ENCODE measurements at regions not wholly inside any gene's neighbourhood (a gene's known extent, or its start where the extent isn't known, plus 50 kb on each side); places are given as distances from the start of the nearest gene placed in this dataset.
"Not testable (repeated sequence)": the region's sequence is repeated elsewhere in the genome, so short reads cannot be mapped to it uniquely, and the experiment has no call there.

DNA sequence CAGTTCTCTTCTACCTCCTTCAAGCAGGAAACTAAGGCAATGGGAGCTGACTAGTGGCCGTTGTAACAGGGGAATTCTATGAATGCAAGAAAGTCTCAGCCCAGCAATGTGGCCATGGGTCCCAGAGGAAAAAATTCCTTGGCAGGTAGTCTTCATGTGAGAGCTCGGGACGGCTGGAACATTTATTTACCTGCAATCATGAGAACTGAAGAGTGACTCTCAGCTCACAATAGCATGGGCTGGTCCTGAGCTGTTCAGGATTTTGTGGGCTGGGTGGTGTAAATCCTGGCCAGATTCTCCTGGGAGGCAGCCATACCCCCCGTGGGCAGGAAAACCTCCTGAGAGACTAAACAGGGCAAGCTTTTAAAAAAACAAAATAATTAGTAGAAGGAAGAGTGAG lies 330.3 kb upstream of the CTNNB1 start:
- DNase-seq (ENCODE audit: extremely low read depth in 1 of 11, low read depth in 9 of 11, low spot score in 4 of 11), result no peak

DNA sequence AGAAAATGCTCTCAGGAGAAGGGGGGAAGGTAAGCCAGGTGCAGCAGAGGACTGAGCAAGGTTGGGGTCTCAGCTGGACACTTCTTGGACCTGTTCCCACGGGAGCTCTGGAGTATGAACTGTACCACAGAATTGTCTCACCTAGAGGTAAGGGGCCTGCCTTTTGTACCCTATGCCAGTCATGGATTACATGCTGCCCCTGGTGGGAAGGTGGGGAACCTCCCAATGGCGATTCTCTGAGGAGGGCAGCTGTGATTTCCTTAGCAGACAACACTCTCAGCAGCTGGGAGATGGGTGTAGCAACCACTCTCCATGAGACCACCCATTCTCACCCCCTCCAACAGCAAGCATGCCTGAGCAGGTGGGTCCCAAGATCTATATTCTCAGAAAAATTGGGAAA lies 329.4 kb upstream of the CTNNB1 start:
- no peak for DNase-seq (ENCODE audit: extremely low read depth in 1 of 11, low read depth in 9 of 11, low spot score in 4 of 11)

DNA sequence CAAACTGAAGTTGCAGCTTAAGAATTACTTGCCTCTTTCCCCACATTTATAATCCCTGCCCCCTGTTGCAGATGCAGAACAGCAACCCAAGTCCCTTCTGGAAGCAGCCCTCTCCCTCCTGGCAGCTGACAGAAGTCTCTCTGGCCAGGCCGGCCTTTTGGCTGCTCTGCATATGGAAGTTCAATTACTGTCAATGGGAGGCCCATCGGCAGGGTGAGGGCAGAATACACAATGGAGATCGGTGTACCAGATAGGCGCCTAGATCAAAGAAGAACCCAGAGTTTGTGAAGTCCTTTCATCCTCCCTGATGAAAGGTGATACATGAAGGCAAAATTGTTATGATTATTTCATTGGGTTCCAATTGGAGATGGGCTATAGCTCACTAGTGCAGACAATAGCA lies 327.9 kb upstream of the CTNNB1 start:
- DNase-seq (ENCODE audit: extremely low read depth in 1 of 11, low read depth in 9 of 11, low spot score in 4 of 11), result no peak

- DNase-seq (ENCODE audit: extremely low read depth in 1 of 11, low read depth in 9 of 11, low spot score in 4 of 11), result no peak
These were observed 326.9 kb upstream of the CTNNB1 start for GRCh38 chr3:40872258-40872920.

- DNase-seq (ENCODE audit: extremely low read depth in 1 of 11, low read depth in 9 of 11, low spot score in 4 of 11), result no peak
These were observed 325.8 kb upstream of the CTNNB1 start for GRCh38 chr3:40873476-40873875.

DNA sequence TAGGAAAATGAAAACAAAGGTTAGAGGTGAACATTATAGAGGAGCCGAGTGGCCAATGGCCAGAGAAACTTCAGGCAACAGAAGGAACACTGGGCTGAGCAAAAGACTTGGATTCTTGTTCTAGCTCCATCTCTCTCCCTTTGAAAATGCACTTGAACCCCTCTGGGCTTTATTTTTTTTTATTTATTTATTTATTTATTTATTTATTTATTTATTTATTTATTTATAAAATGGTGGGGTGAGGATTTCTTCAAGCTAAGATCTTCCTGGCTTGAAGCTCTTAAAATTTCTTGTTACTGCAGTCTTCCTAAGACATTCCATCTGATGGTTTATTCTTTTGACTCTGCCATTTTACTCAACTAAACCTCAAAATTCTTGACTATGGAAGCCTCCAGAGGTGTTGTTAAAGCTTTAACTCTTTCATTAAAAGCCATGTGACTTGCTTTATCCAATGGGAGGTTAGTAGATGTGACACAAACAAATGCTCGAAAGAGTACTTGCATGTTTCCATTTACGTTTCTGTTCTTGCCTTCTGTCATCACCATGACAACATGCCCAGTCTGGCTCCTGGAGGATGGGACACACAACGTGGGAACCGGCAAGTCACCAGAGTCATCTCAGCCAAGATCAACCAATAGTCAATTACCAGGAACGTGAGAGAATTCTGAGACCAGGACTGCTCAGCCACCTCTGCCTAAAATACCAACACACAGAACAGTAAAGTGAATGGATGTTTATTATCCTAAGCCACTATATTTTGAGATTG lies 325.2 kb upstream of the CTNNB1 start:
- no peak for DNase-seq (ENCODE audit: extremely low read depth in 1 of 11, low read depth in 9 of 11, low spot score in 4 of 11)

GRCh38 chr3:40875581-40875980 lies 323.7 kb upstream of the CTNNB1 start:
- no peak for DNase-seq (ENCODE audit: extremely low read depth in 1 of 11, low read depth in 9 of 11, low spot score in 4 of 11)

DNA sequence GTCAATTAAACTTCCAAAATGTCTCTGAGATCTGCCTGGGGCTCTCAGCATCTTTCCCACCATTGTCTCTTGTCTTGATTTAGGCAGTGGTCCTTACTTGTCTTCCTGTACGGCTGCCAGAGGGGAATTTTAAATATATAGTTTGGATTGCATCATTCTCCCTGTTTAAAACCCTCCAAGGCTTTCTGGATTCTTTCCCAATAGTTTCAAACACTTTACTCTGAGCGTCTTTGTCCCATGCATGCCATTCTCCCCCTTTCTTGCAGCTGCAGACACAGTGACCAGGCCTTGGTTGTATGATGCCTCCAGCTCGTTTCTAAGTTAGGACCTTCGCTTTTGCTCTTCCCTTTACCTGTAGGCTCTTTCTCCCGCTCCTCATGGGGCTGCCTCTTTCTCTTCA lies 323.3 kb upstream of the CTNNB1 start:
- DNase-seq (ENCODE audit: extremely low read depth in 1 of 11, low read depth in 9 of 11, low spot score in 4 of 11), result no peak

DNA sequence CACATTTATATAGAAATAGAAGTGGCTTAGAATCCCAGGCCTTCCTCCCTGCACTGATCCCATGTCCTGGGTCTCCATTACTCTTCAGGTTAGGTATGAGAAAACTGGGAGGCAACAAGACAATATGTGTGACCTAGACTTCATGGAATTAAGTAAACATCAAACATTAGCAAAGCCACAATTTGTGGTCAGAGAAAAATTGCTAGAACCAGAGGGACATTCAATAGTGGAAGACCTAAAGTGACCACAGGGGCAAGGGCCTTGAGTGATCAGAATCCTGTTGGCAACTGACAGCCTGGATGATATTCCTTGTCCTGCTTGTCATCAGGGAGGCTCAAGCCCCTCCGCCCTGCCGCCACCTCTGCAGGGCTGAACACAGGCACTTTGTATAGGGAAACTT lies 322.8 kb upstream of the CTNNB1 start:
- no peak for DNase-seq (ENCODE audit: extremely low read depth in 1 of 11, low read depth in 9 of 11, low spot score in 4 of 11)

DNA sequence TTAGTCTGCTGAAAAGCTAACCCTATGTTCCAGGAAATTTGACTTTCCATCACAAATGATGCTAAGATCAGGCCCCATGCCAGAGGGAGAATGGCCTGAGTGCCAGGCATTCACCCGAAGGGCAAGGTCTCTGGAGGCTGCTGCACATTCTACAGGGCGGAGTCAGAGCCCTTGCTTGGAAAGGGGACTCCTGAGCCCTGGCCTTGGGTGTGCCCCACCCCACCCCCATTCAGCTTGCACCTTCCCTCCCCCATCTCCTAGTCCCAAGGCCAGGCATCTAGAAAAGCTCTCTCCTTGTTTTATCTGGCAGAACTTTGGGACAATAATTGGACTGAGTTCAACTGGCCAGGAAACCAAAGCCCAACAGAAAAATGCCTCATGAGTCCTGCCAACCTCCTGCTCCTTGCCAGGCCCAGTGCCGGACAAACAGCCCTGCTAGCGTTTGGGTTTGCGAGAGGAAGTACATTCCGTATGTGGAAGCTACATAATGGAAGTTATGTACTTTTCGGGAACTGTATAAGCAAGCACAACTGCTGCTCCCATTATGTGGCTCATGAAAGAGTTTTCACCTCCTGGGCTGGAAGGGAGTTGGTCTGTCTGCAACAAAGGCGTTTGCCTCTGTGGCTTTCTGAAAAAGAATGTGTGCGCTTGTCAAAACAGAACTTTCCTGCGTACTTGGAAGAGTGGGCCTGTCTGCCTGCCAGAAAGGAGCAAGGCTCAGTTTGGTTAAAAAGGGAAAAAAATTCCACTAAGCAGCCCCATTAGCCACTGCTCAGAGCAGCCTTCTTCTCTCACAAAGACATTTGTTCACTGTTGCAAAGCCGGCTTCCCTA lies 321.5 kb upstream of the CTNNB1 start:
- DNase-seq (ENCODE audit: extremely low read depth in 1 of 11, low read depth in 9 of 11, low spot score in 4 of 11), result peak in 3 of 11 donors; percentile 9 to 25 (median 20)

GRCh38 chr3:40878464-40878905 lies 320.8 kb upstream of the CTNNB1 start:
- DNase-seq (ENCODE audit: extremely low read depth in 1 of 11, low read depth in 9 of 11, low spot score in 4 of 11), result no peak

- DNase-seq (ENCODE audit: extremely low read depth in 1 of 11, low read depth in 9 of 11, low spot score in 4 of 11), result no peak
These were observed 313.9 kb upstream of the CTNNB1 start for GRCh38 chr3:40885430-40885829.

DNA sequence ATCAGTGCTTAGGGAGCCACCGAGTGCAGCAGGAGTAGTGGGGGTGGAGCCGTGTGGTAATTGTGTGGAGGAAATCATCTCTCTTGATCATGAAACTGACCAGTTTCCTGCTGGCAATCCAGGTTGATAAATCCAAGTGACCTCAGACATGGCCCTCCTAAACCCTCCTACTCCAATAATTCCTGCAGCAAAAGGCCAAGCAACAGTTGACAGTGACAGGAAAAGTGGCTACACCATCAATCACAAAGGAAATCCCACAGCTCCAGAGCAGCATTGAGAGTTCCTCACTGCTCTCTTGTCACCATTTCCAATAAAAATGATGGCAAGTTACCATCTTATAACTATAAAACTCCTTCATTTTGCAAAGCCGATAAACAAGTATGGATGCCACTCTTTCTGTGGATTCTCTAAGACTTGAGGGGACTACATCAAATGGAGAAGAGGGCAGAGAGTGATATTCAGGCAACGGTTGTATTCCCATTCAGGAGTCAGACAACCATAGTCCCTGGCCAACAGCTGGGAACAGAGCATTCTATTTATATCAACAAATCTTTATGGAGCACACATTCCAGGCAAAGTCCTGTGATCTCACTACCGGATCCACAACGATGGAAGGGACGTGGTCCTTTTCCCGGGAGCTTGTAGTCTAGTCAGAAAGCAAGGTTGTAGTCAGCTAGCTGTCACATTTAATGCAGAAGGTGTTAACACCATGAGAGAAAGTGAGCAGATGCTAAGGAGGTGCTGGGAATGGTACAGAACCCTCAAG lies 312.5 kb upstream of the CTNNB1 start:
- no peak for DNase-seq (ENCODE audit: extremely low read depth in 1 of 11, low read depth in 9 of 11, low spot score in 4 of 11)

GRCh38 chr3:40891186-40891585 lies 308.1 kb upstream of the CTNNB1 start:
- DNase-seq (ENCODE audit: extremely low read depth in 1 of 11, low read depth in 9 of 11, low spot score in 4 of 11), result no peak

- no peak for DNase-seq (ENCODE audit: extremely low read depth in 1 of 11, low read depth in 9 of 11, low spot score in 4 of 11)
These were observed 304.2 kb upstream of the CTNNB1 start for GRCh38 chr3:40895109-40895508.

GRCh38 chr3:40899286-40899712 lies 300.0 kb upstream of the CTNNB1 start:
- no peak for DNase-seq (ENCODE audit: extremely low read depth in 1 of 11, low read depth in 9 of 11, low spot score in 4 of 11)

DNA sequence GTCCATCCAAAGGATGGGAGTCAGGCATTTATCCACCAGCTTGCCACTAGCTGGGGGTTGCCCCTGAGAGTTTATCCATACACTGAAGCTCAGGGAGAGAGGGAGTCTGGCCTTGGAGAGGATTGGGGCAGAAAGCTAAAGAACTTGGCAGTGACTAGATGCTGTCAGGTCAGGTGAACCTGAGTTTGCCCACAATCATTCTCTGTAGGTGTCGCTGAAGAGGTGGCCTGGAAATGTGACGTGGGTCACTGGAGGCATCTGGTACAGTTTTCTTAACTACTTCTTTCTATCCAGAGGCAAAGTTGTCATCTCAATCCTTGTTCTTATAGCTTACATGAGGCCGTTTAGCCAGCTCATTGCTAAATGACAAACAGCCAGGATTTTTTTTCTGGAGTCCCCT lies 298.0 kb upstream of the CTNNB1 start:
- DNase-seq (ENCODE audit: extremely low read depth in 1 of 11, low read depth in 9 of 11, low spot score in 4 of 11), result no peak

DNA sequence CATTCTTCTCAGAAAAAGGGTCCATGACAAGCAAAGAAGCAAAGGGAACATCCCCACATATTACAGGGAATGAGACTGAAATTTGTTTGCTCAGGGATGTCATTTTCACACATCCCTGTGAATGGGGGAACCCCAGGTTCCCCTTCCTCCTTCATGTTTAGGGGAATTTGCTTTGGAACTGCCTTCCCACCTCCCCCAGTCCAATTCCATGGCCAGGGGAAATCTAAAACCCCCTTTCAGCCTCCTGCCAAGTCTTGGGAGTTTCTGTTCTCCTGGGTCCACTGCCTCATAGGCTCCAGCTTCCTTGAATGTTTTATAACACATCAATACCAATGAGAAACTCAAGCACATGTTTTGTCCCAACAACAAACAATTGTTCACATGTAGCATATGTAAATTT lies 297.5 kb upstream of the CTNNB1 start:
- DNase-seq (ENCODE audit: extremely low read depth in 1 of 11, low read depth in 9 of 11, low spot score in 4 of 11), result no peak

- not testable (repeated sequence) for DNase-seq (ENCODE audit: extremely low read depth in 1 of 11, low read depth in 9 of 11, low spot score in 4 of 11)
These were observed 291.3 kb upstream of the CTNNB1 start for GRCh38 chr3:40907907-40908465.

Data from renal cortex interstitium (tissue), 11 donors.